KMS-11 (cell line): ENCODE measurements at regions not wholly inside any gene's neighbourhood (a gene's known extent, or its start where the extent isn't known, plus 50 kb on each side); places are given as distances from the start of the nearest gene placed in this dataset.

ENCODE experiments used
- H2AFZ ChIP-seq: fragments of 200-600 bp; sonication (generic); 2 replicates; pipeline ENCODE4 v1.6.1; 2016; ENCODE audit warnings: antibody characterized with exemption, mixed run types, low read depth
- H3K27ac ChIP-seq: fragments of 200-600 bp; sonication (generic); 2 replicates; pipeline ENCODE4 v1.6.1; 2016; ENCODE audit warnings: mild to moderate bottlenecking, mixed run types
- H3K27me3 ChIP-seq: fragments of 200-600 bp; sonication (generic); 2 replicates; pipeline ENCODE4 v1.6.1; 2017; ENCODE audit warnings: mild to moderate bottlenecking, low read depth, mixed run types, moderate library complexity; ENCODE audit not compliant: insufficient read depth
- H3K36me3 ChIP-seq: fragments of 200-600 bp; sonication (generic); 2 replicates; pipeline ENCODE4 v1.6.1; 2017; ENCODE audit warnings: mild to moderate bottlenecking, mixed run types; ENCODE audit not compliant: insufficient read depth
- H3K4me1 ChIP-seq: fragments of 200-600 bp; sonication (generic); 2 replicates; pipeline ENCODE4 v1.6.1; 2016; ENCODE audit warnings: mild to moderate bottlenecking, low read depth, mixed run types; ENCODE audit not compliant: poor library complexity, severe bottlenecking
- H3K4me2 ChIP-seq: fragments of 200-600 bp; sonication (generic); 2 replicates; pipeline ENCODE4 v1.7.0; 2016; ENCODE audit warnings: mild to moderate bottlenecking, mixed run types
- H3K4me3 ChIP-seq: fragments of 200-600 bp; sonication (generic); IDR thresholded peaks from 2 replicates; pipeline ENCODE4 v1.6.1; 2017; ENCODE audit warnings: low read depth, low read length, mixed read lengths; ENCODE audit not compliant: insufficient read depth
- H3K79me2 ChIP-seq: fragments of 200-600 bp; sonication (generic); 2 replicates; pipeline ENCODE4 v1.6.1; 2016; ENCODE audit warnings: low read depth, mixed run types; ENCODE audit not compliant: insufficient read depth
- H3K9ac ChIP-seq: fragments of 200-600 bp; sonication (generic); 2 replicates; pipeline ENCODE4 v1.6.1; 2016; ENCODE audit warnings: mild to moderate bottlenecking, mixed run types
- H4K20me1 ChIP-seq: fragments of 200-600 bp; sonication (generic); 2 replicates; pipeline ENCODE4 v1.6.1; 2016; ENCODE audit warnings: mild to moderate bottlenecking, mixed run types; ENCODE audit not compliant: insufficient read depth
- TF ChIP-seq, protein P1 (sequence below): fragments of 200-600 bp; sonication (generic); conservative IDR thresholded peaks from 2 replicates; pipeline ENCODE4 v1.6.1; 2017; ENCODE audit warnings: low read depth, mild to moderate bottlenecking, antibody characterized with exemption, low read length, moderate library complexity, mixed read lengths

DNA sequence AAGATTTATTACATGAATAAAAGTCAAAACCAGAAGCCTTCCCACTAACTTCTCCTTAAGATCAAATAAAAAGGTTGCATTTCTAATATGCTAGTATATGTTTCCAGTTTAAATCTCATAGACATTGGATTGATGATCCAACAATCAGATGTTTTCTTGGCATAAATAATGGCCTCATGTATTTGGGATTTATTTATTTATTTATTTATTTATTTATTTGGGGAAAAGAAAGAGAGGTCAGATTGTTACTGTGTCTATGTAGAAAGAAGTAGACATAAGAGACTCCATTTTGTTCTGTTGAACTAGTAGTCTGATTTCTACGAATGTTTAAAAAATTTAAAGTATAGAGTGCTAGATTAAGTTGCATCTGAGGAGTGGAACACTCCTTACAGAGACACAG, 422.4 kb downstream of the ADGRL2 start:
- H3K36me3 ChIP-seq = no peaks in the 10 kb centered on the region
- no peaks in the 10 kb centered on the region for H3K27me3 ChIP-seq
- no peak overlapping the region for H3K4me3 ChIP-seq
- no peak overlapping the region for H3K27ac ChIP-seq
- no peak overlapping the region for H3K4me2 ChIP-seq
- no peaks in the 10 kb centered on the region for H3K79me2 ChIP-seq
- no peaks in the 10 kb centered on the region for H3K4me1 ChIP-seq
- no peak overlapping the region for H2AFZ ChIP-seq
- H4K20me1 ChIP-seq = no peaks in the 10 kb centered on the region
- TF ChIP-seq, protein P1, sequence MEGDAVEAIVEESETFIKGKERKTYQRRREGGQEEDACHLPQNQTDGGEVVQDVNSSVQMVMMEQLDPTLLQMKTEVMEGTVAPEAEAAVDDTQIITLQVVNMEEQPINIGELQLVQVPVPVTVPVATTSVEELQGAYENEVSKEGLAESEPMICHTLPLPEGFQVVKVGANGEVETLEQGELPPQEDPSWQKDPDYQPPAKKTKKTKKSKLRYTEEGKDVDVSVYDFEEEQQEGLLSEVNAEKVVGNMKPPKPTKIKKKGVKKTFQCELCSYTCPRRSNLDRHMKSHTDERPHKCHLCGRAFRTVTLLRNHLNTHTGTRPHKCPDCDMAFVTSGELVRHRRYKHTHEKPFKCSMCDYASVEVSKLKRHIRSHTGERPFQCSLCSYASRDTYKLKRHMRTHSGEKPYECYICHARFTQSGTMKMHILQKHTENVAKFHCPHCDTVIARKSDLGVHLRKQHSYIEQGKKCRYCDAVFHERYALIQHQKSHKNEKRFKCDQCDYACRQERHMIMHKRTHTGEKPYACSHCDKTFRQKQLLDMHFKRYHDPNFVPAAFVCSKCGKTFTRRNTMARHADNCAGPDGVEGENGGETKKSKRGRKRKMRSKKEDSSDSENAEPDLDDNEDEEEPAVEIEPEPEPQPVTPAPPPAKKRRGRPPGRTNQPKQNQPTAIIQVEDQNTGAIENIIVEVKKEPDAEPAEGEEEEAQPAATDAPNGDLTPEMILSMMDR = no peak
- no peak overlapping the region for H3K9ac ChIP-seq

DNA sequence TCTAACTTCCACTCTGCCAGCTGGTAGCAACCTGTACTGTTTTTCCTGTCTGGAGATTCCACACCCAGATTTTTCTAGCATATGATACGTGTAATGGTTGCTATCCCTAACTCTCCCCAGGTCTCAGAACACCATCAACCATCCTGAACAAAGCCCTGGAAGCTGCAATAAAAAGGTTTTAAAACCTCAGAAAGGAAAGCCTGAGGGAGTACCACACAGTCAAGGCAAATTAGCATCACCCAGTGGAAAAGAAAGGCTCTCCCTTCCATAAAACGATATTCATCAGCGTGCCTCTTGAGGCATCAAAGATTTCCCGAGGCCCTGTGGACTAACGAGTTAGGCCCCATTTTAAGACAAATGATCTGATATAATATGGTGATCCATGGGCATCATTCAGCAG, 421.0 kb downstream of the ADGRL2 start:
- H2AFZ ChIP-seq = no peak overlapping the region

DNA sequence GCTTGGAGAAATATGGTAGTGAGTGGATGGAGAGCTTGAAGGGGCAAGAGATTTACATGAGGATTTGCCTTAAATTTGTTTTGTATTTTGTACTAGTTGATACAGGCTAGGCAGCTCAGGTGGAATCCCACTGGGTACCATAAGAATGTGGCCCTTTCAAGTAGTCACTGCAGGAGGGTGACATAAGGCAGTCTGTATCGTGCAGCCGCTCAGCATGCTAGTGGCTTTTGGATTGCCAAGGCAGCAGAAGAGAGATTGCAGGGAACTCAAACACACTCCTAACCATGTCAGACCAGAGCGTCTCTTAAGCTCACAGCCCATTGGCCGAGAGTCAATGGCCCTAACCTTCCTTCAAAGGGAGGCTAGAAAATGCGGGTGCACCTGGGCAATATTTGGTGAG, 420.0 kb downstream of the ADGRL2 start:
- no peak overlapping the region for H3K27ac ChIP-seq
- no peak overlapping the region for H3K4me3 ChIP-seq
- H2AFZ ChIP-seq = no peak overlapping the region
- no peaks in the 10 kb centered on the region for H3K79me2 ChIP-seq
- H3K36me3 ChIP-seq = no peaks in the 10 kb centered on the region
- H3K9ac ChIP-seq = no peak overlapping the region
- no peaks in the 10 kb centered on the region for H3K4me1 ChIP-seq
- TF ChIP-seq, protein P1 = no peak
- H3K27me3 ChIP-seq = no peaks in the 10 kb centered on the region
- no peak overlapping the region for H3K4me2 ChIP-seq
- H4K20me1 ChIP-seq = no peaks in the 10 kb centered on the region

More for the DNA sequence above, 421.0 kb downstream of the ADGRL2 start:
- Histone ChIP-seq H3K79me2 (no peaks in the 10 kb centered on the region), H3K4me1 (no peaks in the 10 kb centered on the region), H3K9ac (no peak overlapping the region), H3K4me3 (no peak overlapping the region), H4K20me1 (no peaks in the 10 kb centered on the region), H3K4me2 (no peak overlapping the region), H3K36me3 (no peaks in the 10 kb centered on the region), H3K27ac (no peak overlapping the region), H3K27me3 (no peaks in the 10 kb centered on the region)
- TF ChIP-seq, protein P1 = no peak

DNA sequence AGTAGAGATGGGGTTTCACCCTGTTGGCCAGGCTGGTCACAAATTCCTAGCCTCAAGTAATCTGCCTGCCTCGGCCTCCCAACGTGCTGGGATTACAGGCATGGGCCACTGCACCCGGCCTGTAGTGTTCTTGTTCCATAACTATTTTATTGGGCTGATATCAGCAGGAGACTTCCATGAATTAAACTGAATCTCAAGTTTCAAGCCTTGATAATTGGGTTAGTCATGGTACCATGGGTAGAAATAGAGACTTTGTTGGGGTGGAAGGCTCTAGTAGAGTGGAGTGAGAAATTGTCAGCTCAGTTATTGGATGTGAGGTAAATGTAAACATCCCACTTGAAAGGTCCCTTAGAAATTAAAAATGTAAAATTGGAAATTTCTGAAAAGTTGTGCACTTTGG, 419.1 kb downstream of the ADGRL2 start:
- Histone ChIP-seq H2AFZ (no peak overlapping the region), H3K4me2 (no peak overlapping the region), H3K27ac (no peak overlapping the region), H3K4me1 (no peaks in the 10 kb centered on the region), H3K9ac (no peak overlapping the region), H3K27me3 (no peaks in the 10 kb centered on the region), H3K4me3 (no peak overlapping the region), H4K20me1 (no peaks in the 10 kb centered on the region), H3K79me2 (no peaks in the 10 kb centered on the region), H3K36me3 (no peaks in the 10 kb centered on the region)
- TF ChIP-seq, protein P1 = no peak
